ENCODE measurements at regions not wholly inside any gene's neighbourhood (a gene's known extent, or its start where the extent isn't known, plus 50 kb on each side); places are given as distances from the start of the nearest gene placed in this dataset.

DNA sequence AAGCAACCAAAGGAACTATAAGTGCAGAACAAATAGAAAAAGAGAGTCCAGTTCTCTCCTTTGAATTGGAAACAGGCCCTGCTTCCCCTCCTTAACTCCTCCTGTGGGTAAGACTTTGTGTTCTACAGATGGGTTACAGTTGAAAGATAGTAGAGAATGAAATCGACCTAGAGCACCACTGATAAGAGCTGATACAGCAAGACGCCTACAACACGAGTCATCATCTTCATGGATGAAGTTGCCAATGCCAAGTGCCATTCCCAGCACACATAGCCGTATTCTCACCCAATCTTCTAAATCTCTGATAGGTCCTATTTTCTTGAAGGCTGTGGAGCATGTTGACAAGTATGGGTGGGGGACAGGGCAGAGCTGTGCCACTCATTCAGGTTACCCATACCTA is 99.8 kb upstream of the CAMK1G start:
- Mint-ChIP-seq H3K9me3 (no peaks in the 10 kb centered on the region; the same call in 2 of the 3 replicates), H3K4me3 (no peak overlapping the region), H3K4me1 (no peaks in the 10 kb centered on the region), H3K27ac (no peak overlapping the region), H3K27me3 (ENCODE audit: insufficient read depth, low read depth, poor library complexity) (no peaks in the 10 kb centered on the region), H3K36me3 (ENCODE audit: low read depth) (no peaks in the 10 kb centered on the region)
- Histone ChIP-seq H3K79me2 (replicated peaks; ENCODE audit: insufficient read depth) (no peaks in the 10 kb centered on the region), H3K27me3 (ENCODE audit: insufficient read depth) (no peaks in the 10 kb centered on the region), H3F3A (replicated peaks; ENCODE audit: low read depth) (no peaks in the 10 kb centered on the region), H3K4me2 (no peak overlapping the region), H3K9me2 (ENCODE audit: insufficient read depth) (peaks cover 20% of the 10 kb centered on the region), H3K36me3 (ENCODE audit: insufficient read depth) (no peaks in the 10 kb centered on the region), H3K4me3 (no peak overlapping the region), H3K27ac (ENCODE audit: low read depth) (no peak overlapping the region), H4K20me1 (replicated peaks; ENCODE audit: insufficient read depth) (no peaks in the 10 kb centered on the region), H2AFZ (no peak overlapping the region), H3K4me1 (ENCODE audit: insufficient read depth) (no peaks in the 10 kb centered on the region)
- ATAC-seq (no peak), DNase-seq (ENCODE audit: low spot score) (no peak)
- TF ChIP-seq NANOG (IDR thresholded peaks at IDR 0.05; ENCODE audit: borderline replicate concordance) (no peak), ZNF331 (CRISPR knock-in tag; IDR thresholded peaks at IDR 0.05; ENCODE audit: low read depth) (no peak), CREB1 (CRISPR knock-in tag; IDR thresholded peaks at IDR 0.05; ENCODE audit: low read depth) (no peak), ZNF114 (CRISPR knock-in tag; IDR thresholded peaks at IDR 0.05) (no peak)
- TF ChIP-seq, protein P1, sequence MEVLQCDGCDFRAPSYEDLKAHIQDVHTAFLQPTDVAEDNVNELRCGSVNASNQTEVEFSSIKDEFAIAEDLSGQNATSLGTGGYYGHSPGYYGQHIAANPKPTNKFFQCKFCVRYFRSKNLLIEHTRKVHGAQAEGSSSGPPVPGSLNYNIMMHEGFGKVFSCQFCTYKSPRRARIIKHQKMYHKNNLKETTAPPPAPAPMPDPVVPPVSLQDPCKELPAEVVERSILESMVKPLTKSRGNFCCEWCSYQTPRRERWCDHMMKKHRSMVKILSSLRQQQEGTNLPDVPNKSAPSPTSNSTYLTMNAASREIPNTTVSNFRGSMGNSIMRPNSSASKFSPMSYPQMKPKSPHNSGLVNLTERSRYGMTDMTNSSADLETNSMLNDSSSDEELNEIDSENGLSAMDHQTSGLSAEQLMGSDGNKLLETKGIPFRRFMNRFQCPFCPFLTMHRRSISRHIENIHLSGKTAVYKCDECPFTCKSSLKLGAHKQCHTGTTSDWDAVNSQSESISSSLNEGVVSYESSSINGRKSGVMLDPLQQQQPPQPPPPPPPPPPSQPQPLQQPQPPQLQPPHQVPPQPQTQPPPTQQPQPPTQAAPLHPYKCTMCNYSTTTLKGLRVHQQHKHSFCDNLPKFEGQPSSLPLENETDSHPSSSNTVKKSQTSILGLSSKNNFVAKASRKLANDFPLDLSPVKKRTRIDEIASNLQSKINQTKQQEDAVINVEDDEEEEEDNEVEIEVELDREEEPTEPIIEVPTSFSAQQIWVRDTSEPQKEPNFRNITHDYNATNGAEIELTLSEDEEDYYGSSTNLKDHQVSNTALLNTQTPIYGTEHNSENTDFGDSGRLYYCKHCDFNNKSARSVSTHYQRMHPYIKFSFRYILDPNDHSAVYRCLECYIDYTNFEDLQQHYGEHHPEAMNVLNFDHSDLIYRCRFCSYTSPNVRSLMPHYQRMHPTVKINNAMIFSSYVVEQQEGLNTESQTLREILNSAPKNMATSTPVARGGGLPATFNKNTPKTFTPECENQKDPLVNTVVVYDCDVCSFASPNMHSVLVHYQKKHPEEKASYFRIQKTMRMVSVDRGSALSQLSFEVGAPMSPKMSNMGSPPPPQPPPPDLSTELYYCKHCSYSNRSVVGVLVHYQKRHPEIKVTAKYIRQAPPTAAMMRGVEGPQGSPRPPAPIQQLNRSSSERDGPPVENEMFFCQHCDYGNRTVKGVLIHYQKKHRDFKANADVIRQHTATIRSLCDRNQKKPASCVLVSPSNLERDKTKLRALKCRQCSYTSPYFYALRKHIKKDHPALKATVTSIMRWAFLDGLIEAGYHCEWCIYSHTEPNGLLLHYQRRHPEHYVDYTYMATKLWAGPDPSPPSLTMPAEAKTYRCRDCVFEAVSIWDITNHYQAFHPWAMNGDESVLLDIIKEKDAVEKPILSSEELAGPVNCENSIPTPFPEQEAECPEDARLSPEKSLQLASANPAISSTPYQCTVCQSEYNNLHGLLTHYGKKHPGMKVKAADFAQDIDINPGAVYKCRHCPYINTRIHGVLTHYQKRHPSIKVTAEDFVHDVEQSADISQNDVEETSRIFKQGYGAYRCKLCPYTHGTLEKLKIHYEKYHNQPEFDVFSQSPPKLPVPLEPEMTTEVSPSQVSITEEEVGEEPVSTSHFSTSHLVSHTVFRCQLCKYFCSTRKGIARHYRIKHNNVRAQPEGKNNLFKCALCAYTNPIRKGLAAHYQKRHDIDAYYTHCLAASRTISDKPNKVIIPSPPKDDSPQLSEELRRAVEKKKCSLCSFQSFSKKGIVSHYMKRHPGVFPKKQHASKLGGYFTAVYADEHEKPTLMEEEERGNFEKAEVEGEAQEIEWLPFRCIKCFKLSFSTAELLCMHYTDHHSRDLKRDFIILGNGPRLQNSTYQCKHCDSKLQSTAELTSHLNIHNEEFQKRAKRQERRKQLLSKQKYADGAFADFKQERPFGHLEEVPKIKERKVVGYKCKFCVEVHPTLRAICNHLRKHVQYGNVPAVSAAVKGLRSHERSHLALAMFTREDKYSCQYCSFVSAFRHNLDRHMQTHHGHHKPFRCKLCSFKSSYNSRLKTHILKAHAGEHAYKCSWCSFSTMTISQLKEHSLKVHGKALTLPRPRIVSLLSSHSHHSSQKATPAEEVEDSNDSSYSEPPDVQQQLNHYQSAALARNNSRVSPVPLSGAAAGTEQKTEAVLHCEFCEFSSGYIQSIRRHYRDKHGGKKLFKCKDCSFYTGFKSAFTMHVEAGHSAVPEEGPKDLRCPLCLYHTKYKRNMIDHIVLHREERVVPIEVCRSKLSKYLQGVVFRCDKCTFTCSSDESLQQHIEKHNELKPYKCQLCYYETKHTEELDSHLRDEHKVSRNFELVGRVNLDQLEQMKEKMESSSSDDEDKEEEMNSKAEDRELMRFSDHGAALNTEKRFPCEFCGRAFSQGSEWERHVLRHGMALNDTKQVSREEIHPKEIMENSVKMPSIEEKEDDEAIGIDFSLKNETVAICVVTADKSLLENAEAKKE (CRISPR knock-in tag; IDR thresholded peaks at IDR 0.05): no peak

DNA sequence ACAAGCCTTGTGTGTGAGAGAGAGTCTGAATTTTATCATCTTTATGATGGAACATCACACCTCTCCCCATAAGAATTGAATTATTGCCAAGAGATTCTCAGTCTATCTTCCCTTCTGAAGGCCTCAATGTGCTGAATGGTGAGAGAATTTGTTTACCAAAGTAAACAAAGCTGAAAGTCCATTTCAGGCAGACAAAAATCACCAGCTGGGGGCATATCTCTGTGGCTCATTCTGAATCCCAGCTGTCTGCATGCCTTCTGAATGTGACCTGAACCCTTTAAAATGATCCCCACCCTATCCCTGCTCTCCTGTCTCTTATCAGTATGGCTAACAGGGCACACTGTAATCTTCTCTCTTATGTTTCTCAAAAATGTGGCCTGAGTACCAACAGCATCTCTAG is 99.1 kb upstream of the CAMK1G start:
- H3K4me1 Mint-ChIP-seq: no peaks in the 10 kb centered on the region
- TF ChIP-seq, protein P2, sequence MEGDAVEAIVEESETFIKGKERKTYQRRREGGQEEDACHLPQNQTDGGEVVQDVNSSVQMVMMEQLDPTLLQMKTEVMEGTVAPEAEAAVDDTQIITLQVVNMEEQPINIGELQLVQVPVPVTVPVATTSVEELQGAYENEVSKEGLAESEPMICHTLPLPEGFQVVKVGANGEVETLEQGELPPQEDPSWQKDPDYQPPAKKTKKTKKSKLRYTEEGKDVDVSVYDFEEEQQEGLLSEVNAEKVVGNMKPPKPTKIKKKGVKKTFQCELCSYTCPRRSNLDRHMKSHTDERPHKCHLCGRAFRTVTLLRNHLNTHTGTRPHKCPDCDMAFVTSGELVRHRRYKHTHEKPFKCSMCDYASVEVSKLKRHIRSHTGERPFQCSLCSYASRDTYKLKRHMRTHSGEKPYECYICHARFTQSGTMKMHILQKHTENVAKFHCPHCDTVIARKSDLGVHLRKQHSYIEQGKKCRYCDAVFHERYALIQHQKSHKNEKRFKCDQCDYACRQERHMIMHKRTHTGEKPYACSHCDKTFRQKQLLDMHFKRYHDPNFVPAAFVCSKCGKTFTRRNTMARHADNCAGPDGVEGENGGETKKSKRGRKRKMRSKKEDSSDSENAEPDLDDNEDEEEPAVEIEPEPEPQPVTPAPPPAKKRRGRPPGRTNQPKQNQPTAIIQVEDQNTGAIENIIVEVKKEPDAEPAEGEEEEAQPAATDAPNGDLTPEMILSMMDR (conservative IDR thresholded peaks at IDR 0.05; ENCODE audit: low read depth in 2 of 2): no peak
- TF ChIP-seq ZNF114 (CRISPR knock-in tag; IDR thresholded peaks at IDR 0.05) (no peak), POLR2AphosphoS5 (IDR thresholded peaks at IDR 0.05; ENCODE audit: low read depth) (no peak), STAT1 (IDR thresholded peaks at IDR 0.05; ENCODE audit: unreplicated experiment) (no peak), NANOG (IDR thresholded peaks at IDR 0.05; ENCODE audit: borderline replicate concordance) (no peak), ZNF331 (CRISPR knock-in tag; IDR thresholded peaks at IDR 0.05; ENCODE audit: low read depth) (no peak), CREB1 (CRISPR knock-in tag; IDR thresholded peaks at IDR 0.05; ENCODE audit: low read depth) (no peak), JUNB (IDR thresholded peaks at IDR 0.05; ENCODE audit: unreplicated experiment) (no peak)
- TF ChIP-seq, protein P3, sequence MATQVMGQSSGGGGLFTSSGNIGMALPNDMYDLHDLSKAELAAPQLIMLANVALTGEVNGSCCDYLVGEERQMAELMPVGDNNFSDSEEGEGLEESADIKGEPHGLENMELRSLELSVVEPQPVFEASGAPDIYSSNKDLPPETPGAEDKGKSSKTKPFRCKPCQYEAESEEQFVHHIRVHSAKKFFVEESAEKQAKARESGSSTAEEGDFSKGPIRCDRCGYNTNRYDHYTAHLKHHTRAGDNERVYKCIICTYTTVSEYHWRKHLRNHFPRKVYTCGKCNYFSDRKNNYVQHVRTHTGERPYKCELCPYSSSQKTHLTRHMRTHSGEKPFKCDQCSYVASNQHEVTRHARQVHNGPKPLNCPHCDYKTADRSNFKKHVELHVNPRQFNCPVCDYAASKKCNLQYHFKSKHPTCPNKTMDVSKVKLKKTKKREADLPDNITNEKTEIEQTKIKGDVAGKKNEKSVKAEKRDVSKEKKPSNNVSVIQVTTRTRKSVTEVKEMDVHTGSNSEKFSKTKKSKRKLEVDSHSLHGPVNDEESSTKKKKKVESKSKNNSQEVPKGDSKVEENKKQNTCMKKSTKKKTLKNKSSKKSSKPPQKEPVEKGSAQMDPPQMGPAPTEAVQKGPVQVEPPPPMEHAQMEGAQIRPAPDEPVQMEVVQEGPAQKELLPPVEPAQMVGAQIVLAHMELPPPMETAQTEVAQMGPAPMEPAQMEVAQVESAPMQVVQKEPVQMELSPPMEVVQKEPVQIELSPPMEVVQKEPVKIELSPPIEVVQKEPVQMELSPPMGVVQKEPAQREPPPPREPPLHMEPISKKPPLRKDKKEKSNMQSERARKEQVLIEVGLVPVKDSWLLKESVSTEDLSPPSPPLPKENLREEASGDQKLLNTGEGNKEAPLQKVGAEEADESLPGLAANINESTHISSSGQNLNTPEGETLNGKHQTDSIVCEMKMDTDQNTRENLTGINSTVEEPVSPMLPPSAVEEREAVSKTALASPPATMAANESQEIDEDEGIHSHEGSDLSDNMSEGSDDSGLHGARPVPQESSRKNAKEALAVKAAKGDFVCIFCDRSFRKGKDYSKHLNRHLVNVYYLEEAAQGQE (IDR thresholded peaks at IDR 0.05; ENCODE audit: unreplicated experiment): no peak

More for the DNA sequence above, 99.1 kb upstream of the CAMK1G start:
- H3K9me3 Mint-ChIP-seq: no peaks in the 10 kb centered on the region; the same call in 2 of the 3 replicates
- H3K4me1 ChIP-seq (ENCODE audit: insufficient read depth): no peaks in the 10 kb centered on the region
- H4K20me1 ChIP-seq (replicated peaks; ENCODE audit: insufficient read depth): no peaks in the 10 kb centered on the region
- no peak for DNase-seq (ENCODE audit: low spot score)
- no peaks in the 10 kb centered on the region for H3F3A ChIP-seq (replicated peaks; ENCODE audit: low read depth)
- no peak for ATAC-seq
- no peak overlapping the region for H3K27ac Mint-ChIP-seq
- H3K27ac ChIP-seq (ENCODE audit: low read depth): no peak overlapping the region
- H3K27me3 ChIP-seq (ENCODE audit: insufficient read depth): no peaks in the 10 kb centered on the region
- no peaks in the 10 kb centered on the region for H3K36me3 Mint-ChIP-seq (ENCODE audit: low read depth)
- no peak overlapping the region for H3K4me3 ChIP-seq
- no peaks in the 10 kb centered on the region for H3K79me2 ChIP-seq (replicated peaks; ENCODE audit: insufficient read depth)
- no peak overlapping the region for H3K4me2 ChIP-seq
- no peaks in the 10 kb centered on the region for H3K27me3 Mint-ChIP-seq (ENCODE audit: insufficient read depth, low read depth, poor library complexity)
- no peak overlapping the region for H2AFZ ChIP-seq
- H3K36me3 ChIP-seq (ENCODE audit: insufficient read depth): no peaks in the 10 kb centered on the region
- H3K9me2 ChIP-seq (ENCODE audit: insufficient read depth): peaks cover 20% of the 10 kb centered on the region
- no peak overlapping the region for H3K4me3 Mint-ChIP-seq

Measured in GM23338 (cell line).